Fibroblast of skin of abdomen (primary cell): ENCODE measurements at regions not wholly inside any gene's neighbourhood (a gene's known extent, or its start where the extent isn't known, plus 50 kb on each side); places are given as distances from the start of the nearest gene placed in this dataset.
A peak's percentile ranks its signal among the peaks of the same experiment; 100 is the strongest.
"Not testable (repeated sequence)": the region's sequence is repeated elsewhere in the genome, so short reads cannot be mapped to it uniquely, and the experiment has no call there.

Experiments
- DNase-seq: peaks from one replicate; pipeline ENCODE4 v3.0.0-alpha.2; 2013

DNA sequence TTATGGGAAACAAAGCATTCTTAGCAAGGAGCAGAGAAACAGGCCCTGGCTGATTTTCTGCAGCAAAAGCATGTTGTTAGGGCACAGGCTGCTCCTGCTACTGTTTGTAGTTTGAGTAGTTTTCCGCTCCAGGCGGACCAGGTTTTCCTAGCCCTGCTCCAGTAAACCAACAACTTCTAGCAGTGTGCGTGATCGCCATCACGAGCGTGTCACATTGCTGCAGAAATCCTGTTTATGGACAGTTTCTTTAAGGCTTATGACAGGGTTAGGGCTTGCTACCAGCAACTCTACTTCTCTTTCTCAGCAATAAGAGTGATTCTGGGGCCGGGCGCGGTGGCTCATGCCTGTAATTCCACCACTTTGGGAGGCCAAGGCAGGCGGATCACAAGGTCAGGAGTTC, 803.9 kb upstream of the CDH10 start:
- no peak for DNase-seq

DNA sequence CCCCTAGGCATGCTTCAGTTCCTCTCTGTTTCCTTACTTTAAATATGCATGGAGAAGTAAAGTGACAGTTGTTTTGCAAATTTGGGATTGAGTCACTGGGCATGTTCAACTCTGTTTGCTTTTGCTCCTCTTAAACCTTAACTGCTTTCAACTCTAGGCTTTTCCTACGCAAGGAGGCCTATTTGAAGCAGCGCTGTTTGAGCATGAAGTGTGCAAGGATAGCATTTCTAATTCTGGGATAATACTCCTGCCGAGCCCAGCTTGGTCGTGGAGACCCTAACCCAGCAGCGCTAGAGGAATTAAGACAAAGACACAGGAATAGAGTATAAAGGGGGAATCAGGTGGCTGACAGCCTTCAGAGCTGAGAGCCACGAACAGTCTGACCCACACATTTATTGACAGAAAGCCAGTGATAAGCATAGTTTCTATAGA, 803.4 kb upstream of the CDH10 start:
- DNase-seq, result no peak

DNA sequence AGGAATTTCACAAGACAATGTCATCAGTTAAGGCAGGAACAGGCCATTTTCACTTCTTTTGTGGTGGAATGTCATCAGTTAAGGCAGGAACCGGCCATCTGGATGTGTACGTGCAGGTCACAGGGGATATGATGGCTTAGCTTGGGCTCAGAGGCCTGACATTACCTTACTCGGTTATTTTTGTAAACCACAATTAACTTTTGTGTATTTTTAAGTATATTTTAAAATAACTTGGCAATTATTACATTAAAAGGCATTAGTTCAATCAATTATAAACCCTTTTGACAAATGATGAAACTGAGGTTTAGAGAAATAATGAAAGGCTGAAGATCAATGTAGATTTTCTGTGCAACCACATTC, 801.3 kb upstream of the CDH10 start:
- DNase-seq, result not testable (repeated sequence)

DNA sequence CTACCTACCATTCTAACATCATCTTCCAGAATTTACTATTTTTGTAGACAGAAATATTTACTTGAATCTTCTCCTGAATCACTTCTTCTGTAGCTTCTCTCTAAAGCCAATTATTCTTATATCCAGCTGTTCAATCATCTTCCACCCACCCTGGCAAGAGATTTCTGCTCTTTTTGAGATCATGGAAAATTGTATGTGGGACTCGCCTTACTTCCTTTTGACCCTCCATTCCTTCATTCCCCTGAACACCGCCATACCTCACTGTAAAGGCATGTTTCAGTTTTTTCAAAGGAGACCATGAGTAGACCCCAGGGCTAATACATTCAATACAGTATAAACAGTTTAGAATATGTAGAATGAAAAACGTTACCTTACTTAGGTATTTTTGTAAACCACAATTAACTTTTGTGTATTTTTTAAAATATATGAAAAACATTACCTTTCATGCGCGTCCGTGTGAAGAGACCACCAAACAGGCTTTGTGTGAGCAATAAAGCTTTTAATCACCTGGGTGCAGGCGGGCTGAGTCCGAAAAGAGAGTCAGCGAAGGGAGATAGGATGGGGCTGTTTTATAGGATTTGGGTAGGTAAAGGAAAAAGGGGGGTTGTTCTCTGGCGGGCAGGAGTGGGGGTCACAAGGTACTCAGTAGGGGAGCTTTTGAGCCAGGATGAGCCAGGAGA, 800.7 kb upstream of the CDH10 start:
- not testable (repeated sequence) for DNase-seq

DNA sequence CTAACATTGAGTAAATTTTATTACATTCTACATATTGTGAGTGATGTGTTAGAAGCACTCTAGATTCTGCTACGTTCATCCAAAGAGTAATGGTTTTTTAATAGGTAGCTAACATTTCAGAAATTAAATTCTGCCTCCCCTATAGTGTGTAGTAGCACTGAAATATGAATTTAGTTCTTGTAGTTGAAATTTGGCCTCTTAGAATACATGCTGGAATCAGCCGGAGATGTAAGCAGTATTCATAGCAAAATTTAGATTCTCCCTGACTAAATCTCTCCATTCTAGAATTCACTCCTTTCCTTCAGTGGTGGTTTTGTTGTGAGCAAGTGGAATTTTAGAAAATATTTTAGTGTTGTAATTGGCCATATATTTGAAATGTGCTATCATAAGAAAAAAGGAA, 799.9 kb upstream of the CDH10 start:
- DNase-seq, result no peak

DNA sequence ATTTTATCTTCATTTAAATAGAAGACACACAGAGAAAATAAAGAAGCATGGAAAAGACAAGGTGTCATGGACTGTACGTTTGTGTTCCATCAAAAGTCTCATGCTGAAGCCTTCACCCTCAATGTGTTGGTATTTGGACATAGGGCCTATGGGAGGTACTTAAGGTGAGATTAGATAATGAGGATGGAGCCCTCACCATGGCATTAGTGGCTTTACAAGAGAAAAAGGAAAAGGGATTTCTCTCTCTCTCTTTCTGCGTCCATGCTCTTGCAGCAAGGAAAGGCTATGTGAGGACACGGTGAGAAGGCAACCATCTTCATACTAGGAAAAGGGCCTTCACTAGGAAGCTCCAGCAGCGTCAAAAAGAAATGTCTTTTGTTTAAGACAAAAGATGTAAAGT, 797.0 kb upstream of the CDH10 start:
- DNase-seq, result no peak

DNA sequence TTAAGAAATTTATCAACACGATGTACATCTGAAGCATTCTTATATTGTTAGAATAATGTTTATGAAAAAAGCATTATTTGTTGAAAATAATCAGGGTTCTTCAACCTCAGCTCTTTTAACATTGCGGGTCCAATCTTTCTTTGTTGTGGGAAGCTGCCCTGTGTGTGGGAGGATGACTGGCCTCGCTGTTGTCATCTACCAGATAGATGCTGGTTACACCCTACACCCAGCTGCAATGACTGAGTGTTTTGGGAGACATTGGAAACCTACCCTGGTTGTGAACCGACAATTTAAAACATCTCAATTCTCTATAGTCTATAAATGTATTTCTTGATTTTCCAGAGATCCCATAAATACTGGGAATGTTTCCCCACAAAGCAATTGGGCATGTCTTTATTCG, 794.2 kb upstream of the CDH10 start:
- no peak for DNase-seq

DNA sequence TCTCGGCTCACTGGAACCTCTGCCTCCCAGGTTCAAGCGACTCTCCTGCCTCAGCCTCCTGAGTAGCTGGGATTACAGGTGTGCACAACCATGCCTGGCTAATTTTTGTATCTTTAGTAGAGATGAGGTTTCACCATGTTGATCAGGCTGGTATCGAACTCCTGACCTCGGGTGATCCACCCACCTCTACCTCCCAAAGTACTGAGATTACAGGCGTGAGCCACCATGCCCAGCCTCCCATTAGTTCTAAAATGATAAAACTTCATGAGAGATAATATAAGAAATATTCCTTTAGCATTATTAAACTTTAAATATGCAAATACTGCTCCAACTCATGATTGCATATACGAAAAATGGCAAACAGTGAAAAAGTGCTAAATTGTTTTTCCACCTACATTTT, 793.6 kb upstream of the CDH10 start:
- DNase-seq, result not testable (repeated sequence)

DNA sequence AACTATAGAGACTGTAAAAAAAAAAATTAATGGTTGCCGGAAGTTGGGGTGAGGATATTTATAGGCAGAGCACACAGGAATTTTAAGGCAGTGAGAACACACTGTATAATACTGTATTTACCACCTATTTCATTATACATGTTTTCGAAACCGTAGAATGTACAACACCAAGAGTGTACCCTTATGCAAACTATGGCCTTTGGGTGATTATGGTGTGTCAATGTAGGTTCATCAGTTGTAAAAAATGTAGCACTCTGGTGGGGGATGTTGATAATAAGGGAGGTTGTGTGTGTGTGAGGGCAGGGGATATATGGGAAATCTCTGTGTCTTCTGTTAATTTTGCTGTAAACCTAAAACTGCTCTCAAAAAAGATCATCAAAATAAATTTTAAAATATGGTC, 791.7 kb upstream of the CDH10 start:
- DNase-seq, result no peak

DNA sequence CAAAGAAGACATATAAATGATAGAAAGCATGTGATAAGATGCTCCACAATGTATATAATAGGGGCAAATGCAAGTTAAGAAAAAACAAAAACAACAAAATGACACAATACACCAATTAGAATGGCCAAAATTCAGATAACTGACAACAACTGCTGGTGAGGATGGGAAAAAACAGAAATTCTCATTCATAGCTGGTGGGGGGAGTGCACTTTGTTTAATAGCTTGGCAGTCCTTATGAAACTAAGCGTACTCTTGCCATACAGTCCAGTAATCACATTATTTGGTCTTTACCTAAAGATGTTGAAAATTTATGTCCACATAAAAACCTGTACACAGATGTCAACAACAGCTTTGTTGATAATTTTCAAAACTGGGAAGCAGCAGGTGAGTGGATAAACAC, 791.1 kb upstream of the CDH10 start:
- no peak for DNase-seq

DNA sequence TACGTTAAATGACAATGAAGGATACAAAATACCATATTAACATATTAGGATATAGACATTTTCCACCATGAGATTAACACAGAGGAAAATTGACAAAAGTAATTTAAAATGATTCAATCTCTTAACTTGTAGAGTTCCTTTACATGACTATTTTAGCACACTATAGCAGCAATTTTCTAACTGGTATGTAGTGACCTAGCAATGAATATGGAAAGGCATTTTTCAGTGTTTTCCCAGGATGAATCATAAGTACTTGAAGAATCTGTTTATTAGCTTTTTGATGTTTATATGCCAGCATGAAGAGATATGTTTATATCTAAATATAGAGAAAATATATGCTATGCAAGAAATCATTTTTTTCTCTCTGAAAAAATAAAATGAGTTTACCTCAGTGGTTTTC, 782.5 kb upstream of the CDH10 start:
- no peak for DNase-seq

DNA sequence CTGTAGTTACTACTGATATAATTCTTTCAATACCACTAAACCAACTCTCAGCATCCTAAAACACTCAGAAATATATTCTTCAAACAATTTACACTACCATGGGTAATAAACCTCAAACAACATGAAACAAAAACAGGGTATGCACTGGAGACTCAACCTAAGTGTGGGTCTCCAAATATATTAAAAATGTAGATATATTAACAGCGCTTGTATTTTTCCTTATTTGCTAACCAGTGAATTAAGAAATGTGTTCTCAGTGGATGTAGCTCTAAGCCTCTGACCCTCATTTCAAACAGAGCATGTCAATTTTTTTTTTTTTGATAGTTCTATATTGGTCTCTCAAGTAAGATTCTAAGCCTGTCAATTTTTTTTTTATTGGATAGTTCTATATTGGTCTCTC, 778.5 kb upstream of the CDH10 start:
- no peak for DNase-seq

DNA sequence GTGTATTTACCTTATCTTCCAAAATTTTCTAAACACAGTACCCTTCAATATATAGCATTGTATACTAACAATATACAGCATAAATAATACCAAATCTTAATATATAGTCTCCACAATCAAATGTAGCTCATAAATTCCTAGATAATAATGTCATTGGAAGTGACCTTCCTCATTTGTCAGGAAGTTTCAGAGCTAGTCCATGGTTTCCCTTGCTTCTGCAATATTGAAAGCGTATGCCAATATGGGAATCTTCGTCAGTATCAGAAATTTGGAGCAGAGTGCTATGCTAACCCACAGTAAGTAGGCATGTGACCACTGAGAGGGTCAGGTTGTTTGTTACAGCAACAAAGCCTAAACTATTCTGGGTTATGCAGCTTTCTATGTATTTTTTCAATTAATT, 774.9 kb upstream of the CDH10 start:
- DNase-seq, result no peak

DNA sequence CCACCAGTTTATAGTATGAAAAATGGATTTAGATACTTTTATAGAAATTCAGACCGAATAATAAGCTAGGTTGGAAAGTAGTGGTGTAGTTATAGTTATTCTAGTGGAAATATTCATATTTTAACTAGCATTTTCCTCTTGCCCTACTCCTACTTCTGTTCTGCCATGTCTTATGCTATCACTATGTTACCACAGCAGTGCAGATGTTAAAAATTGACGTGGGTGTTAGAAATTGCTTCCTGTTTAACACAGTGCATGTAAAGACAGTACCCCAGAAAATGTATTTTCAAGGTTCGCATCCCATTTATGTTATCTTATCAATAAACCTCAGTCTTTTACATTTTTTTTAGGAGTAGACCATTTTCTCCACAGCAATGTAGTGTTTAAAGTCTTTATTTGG, 774.2 kb upstream of the CDH10 start:
- no peak for DNase-seq

DNA sequence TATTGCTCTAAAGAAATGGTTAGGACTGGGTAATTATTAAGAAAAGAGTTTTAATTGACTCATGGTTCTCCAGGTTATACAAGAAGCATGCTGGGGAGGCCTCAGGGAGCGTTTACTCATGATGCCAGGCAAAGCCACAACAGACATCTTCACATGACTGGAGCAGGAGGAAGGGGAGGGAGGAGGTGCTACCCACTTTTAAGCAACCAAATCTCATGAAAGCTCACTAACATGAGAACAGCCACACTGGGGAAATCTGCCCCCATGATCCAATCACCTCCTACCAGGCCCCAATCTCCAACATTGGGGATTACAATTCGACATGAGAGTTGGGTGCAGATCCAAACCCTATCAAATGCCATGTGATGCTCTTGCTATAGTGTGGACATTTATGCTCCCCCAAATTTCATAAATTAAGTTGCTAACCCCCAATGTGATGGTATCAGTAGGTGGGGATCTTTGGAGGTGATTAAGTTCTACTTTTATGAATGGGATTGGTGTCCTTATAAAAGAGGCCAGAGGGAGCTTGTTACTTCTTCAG, 773.6 kb upstream of the CDH10 start:
- DNase-seq, result no peak

DNA sequence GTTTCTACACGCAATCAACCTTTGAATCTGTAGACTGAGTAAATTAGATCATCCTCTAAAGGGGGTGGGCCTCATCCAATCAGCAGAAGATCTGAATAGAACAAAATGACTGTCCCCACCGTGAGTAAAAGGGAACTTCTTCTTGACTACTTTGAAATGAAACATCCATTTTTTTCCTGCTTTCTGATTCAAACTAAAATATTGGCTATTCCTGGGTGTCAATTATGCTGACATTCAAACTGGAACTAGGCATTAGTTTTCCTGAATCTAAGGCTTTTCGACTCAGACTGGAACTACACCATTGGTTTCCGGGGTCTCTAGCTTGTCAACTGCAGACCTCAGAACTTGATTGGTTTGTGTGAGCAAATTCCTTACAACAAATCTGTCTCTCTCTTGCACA, 772.2 kb upstream of the CDH10 start:
- no peak for DNase-seq

DNA sequence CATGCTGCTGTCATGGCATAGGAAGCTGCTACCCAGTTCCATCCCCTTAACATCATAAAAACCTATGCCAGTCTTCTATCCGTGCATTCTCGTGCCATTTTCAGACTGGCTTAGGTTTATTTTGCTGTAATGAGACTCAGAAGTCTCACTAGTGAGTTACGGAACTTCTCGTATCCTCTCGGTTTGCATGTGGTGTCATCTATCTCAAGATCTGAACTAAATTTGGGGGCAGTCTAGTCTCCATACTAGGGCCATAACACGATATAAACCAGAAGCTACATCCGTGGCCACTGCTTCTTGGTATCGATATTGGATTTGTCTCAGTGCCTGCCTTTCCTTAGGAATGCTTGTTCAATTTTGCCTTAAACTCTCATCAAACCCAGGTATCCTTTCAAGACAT, 771.2 kb upstream of the CDH10 start:
- DNase-seq, result no peak

DNA sequence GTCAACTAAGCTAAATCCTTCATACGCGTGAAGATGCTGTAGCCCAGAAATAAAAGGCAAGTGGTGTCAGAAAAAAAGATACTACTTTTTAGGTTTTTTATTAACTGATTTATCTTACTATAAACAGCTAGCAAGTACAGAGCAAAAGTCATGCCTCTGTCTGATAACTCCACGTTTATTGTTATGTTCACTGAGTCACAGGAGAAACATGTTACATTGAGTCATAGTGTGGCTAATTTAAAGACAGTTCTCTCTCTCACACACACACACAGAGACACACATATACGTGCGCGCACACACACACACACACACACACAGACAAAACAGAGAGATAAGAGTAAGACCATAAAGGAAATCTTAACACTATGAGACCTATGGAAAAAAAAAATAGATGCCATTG, 770.0 kb upstream of the CDH10 start:
- DNase-seq, result peak; percentile 6

DNA sequence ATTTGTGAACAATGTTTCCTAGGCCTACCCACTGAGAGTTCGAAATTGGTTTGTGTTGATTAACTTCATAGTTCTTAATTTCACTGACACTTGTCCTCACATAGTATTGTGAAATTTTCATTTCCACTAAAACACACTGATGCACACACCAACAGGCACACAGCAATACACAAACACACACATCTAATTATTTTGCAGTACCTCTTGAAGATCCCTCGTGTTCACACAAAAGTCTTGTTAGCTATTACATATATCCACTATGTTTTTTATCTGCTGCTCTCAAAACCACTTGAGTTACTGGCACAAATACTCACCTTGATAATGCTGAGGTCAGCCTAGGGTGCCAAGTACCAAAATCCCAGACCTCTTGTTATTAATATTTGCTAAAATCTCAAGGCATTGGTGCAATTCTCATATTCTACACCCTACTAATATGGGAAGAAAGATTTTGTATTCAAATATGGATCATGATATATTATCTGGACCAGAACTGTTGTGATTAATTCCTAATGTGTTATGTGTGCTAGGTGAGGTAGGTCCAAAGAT, 767.4 kb upstream of the CDH10 start:
- no peak for DNase-seq

DNA sequence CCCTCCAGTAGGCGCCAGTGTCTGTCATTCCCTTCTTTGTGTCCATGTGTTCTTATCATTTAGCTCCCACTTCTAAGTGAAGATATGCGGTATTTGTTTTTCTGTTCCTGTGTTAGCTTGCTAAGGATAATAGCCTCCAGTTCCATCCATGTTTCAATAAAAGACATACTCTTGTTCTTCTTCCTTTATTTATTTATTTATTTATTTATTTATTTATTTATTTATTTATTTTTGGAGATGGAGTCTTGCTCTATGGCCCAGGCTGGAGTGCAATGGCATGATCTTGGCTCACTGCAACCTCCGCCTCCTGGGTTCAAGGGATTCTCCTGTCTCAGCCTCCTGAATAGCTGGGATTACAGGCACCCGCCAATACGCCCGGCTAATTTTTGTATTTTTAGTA, 762.6 kb upstream of the CDH10 start:
- not testable (repeated sequence) for DNase-seq

DNA sequence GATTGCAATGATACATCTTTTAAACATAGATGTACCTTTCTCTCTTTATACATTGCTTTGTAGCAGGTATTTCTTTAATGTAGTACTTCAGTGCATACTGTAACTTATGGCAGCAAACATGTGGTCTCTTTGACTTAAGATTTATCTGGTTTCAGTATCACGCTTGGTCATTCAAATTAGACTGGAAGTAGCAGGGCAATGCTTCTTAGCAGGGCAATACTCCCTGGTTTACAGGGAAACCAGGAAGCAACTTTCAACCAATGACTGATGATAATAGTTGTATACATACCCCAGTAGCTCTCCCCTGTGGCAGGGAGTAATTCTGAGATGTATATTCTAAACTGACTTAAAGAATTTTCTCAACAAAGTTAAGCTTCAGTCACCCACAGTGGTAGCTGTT, 761.1 kb upstream of the CDH10 start:
- DNase-seq, result no peak

DNA sequence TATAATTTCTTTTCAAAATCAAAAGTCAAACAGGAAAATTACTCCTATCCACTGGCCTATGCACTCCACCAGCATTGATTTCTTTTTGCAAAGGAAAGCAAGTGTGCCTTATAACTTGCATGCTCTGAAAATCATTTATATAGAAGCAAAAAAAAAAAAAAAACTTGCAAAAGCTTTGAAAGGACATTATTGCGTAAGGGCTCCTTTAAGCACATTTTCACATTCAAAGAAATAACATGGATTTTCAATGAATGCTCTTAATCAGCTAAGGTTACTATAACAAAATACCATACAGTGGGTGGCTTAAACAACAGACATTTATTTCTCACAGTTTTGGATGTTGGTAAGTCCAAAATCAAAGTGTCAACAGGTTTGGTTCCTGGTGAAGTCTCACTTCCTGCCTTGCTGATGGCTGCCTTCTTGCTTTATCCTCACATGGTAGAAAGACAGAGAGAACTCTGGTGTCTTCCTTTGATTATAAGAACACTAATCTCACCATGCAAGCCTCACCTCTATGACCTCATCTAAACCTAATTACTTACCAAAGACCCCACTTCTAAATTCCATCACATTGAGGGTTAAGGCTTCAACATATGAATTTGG, 755.2 kb upstream of the CDH10 start:
- no peak for DNase-seq

DNA sequence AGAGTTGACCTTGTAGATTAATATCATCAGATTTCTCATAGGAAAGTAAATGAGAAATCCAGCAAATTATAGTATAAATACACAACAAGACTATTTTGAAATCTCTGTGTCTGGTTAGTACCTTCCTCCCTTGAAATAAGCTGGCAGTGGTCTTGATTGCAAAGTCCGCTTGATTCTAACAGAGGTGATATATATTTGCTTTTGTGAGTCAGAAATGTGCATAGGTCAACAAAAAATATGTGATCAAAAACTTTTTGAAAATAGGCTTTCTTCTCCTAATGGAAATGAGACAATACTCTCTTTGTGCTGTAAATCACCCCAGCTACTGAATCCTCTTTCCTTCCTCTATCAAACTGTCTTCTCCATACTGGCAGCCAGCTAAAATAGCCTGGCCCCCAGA, 749.2 kb upstream of the CDH10 start:
- DNase-seq, result no peak

DNA sequence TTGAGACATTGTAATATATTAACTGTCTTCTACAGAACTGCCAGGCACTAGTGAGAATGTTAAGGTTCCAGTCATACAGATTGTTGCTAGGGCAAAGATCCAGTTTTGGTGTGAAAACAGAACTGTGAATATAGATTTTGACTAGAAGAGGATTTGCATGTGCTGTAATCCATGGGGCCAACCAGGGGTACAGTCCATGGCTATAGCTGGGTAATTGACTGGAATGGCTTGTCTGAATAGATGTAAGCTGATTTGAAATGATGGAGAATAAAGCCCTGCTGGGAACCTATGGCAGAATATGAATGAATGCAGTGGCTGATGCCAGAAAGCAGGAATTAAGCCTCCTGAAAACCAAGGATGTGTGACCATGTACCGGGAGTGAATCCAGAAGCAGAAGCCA, 748.5 kb upstream of the CDH10 start:
- DNase-seq, result no peak
